ENCODE measurements at regions not wholly inside any gene's neighbourhood (a gene's known extent, or its start where the extent isn't known, plus 50 kb on each side); places are given as distances from the start of the nearest gene placed in this dataset.

GRCh38 chr6:93728150-93728549 is 308.8 kb upstream of the EPHA7 start:
- no peak for TF ChIP-seq CTCF (IDR thresholded peaks at IDR 0.05; ENCODE audit: insufficient read depth, low read depth, low read length)
- DNase-seq (ENCODE audit: low read depth): no peak
- Histone ChIP-seq H3K27me3 (ENCODE audit: control insufficient read depth, insufficient read depth, low read length) (no peaks in the 10 kb centered on the region), H3K4me3 (ENCODE audit: low read depth, low read length) (no peak overlapping the region), H3K36me3 (ENCODE audit: control insufficient read depth, insufficient read depth, low read length) (no peaks in the 10 kb centered on the region)
- ChIA-PET CTCF (interaction anchor here (0.6 kb wide), 2 partner anchors 20 to 104 kb away, joined by 3 read pairs; no protein-coding TSS in a partner anchor), POLR2A (no interaction called here)

GRCh38 chr6:93727447-93727846 is 308.1 kb upstream of the EPHA7 start:
- CTCF ChIA-PET: no interaction called here
- POLR2A ChIA-PET: no interaction called here
- no peak for TF ChIP-seq CTCF (IDR thresholded peaks at IDR 0.05; ENCODE audit: insufficient read depth, low read depth, low read length)
- Histone ChIP-seq H3K27me3 (ENCODE audit: control insufficient read depth, insufficient read depth, low read length) (no peaks in the 10 kb centered on the region), H3K36me3 (ENCODE audit: control insufficient read depth, insufficient read depth, low read length) (no peaks in the 10 kb centered on the region), H3K4me3 (ENCODE audit: low read depth, low read length) (no peak overlapping the region)
- no peak for DNase-seq (ENCODE audit: low read depth)

- Histone ChIP-seq H3K27me3 (ENCODE audit: control insufficient read depth, insufficient read depth, low read length) (no peaks in the 10 kb centered on the region), H3K4me3 (ENCODE audit: low read depth, low read length) (no peak overlapping the region), H3K36me3 (ENCODE audit: control insufficient read depth, insufficient read depth, low read length) (no peaks in the 10 kb centered on the region)
- ChIA-PET POLR2A (no interaction called here), CTCF (interaction anchor here (1.0 kb wide), 1 partner anchor 9 kb away, joined by 3 read pairs; no protein-coding TSS in a partner anchor)
- DNase-seq (ENCODE audit: low read depth): no peak
- peak; percentile 24; the same call in 1 of the 2 replicates for TF ChIP-seq CTCF (IDR thresholded peaks at IDR 0.05; ENCODE audit: insufficient read depth, low read depth, low read length)
Observed at GRCh38 chr6:93721386-93722048, 302.2 kb upstream of the EPHA7 start.

GRCh38 chr6:93713974-93714373 is 294.6 kb upstream of the EPHA7 start:
- no peak for DNase-seq (ENCODE audit: low read depth)
- H3K36me3 ChIP-seq (ENCODE audit: control insufficient read depth, insufficient read depth, low read length): no peaks in the 10 kb centered on the region
- no peak for TF ChIP-seq CTCF (IDR thresholded peaks at IDR 0.05; ENCODE audit: insufficient read depth, low read depth, low read length)
- CTCF ChIA-PET: interaction anchor here (0.6 kb wide), 1 partner anchor 191 kb away, joined by 3 read pairs; no protein-coding TSS in a partner anchor
- no peak overlapping the region for H3K4me3 ChIP-seq (ENCODE audit: low read depth, low read length)
- POLR2A ChIA-PET: no interaction called here
- no peaks in the 10 kb centered on the region for H3K27me3 ChIP-seq (ENCODE audit: control insufficient read depth, insufficient read depth, low read length)

- ChIA-PET POLR2A (no interaction called here), CTCF (interaction anchor here (1.1 kb wide), 1 partner anchor 13 kb away, joined by 3 read pairs; no protein-coding TSS in a partner anchor)
- Histone ChIP-seq H3K27me3 (ENCODE audit: control insufficient read depth, insufficient read depth, low read length) (no peaks in the 10 kb centered on the region), H3K36me3 (ENCODE audit: control insufficient read depth, insufficient read depth, low read length) (no peaks in the 10 kb centered on the region), H3K4me3 (ENCODE audit: low read depth, low read length) (no peak overlapping the region)
- TF ChIP-seq CTCF (IDR thresholded peaks at IDR 0.05; ENCODE audit: insufficient read depth, low read depth, low read length): no peak
- no peak for DNase-seq (ENCODE audit: low read depth)
Observed at GRCh38 chr6:93703431-93703830, 284.1 kb upstream of the EPHA7 start.

Measured in BJ (cell line).